ENCODE measurements at regions not wholly inside any gene's neighbourhood (a gene's known extent, or its start where the extent isn't known, plus 50 kb on each side); places are given as distances from the start of the nearest gene placed in this dataset.

DNA sequence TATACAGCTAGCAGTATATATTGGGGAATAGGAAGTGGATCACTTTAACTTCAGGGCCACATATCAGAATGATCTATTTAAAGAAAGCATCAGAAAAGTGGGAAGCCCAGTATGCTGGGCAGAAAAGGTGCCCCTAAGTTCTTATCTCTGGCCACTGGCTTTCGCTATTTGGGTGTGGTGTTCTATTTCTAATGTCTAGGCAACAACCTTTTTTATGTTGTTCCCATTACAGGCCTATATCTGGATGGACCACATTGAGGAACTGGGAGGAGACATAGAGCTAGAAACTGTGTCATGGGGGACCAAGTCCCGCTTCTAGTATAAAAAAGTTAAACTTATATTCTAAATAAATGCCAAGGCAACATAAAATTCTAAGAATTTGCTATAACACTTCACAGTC, 935.6 kb downstream of the PDHA2 start:
- ChIA-PET RAD21 (ENCODE audit: low non-redundant PET in 1 of 2, low total read pairs in 2 of 2, uncharacterized antibody in 2 of 2, unreplicated experiment in 2 of 2) (no interaction called here), POLR2A (no interaction called here), CTCF (no interaction called here)
- H3K9me2 ChIP-seq (ENCODE audit: insufficient read depth), result no peaks in the 10 kb centered on the region
- intact Hi-C loops (cut with micrococcal nuclease), result no loop called here
- TF ChIP-seq ELF1 (IDR thresholded peaks at IDR 0.05; ENCODE audit: borderline replicate concordance, low read depth) (no peak), RAD21 (IDR thresholded peaks at IDR 0.05; ENCODE audit: low read depth) (no peak), ZFX (IDR thresholded peaks at IDR 0.05) (no peak), CBX3 (IDR thresholded peaks at IDR 0.05; ENCODE audit: low read depth) (no peak), YY1 (IDR thresholded peaks at IDR 0.05; ENCODE audit: extremely low read depth, insufficient replicate concordance, low read depth, low read length) (no peak), POLR2AphosphoS5 (IDR thresholded peaks at IDR 0.05; ENCODE audit: low read depth, low read length) (no peak)
- H3K4me3 ChIP-seq (replicated peaks in 1 of 2; ENCODE audit: low read depth in 1 of 2, low read length in 2 of 2), result no peak overlapping the region
- no peaks in the 10 kb centered on the region for H4K20me1 ChIP-seq (ENCODE audit: insufficient read depth)
- no peaks in the 10 kb centered on the region for H3K79me2 ChIP-seq (ENCODE audit: insufficient read depth, low read length)
- ATAC-seq, result no peak
- no peaks in the 10 kb centered on the region for H3K9me3 ChIP-seq (ENCODE audit: control insufficient read depth in 1 of 2, insufficient read depth in 1 of 2, low read depth in 1 of 2, low read length in 2 of 2)
- DNase-seq (ENCODE audit: low read depth, low spot score), result no peak
- H3K27ac ChIP-seq (ENCODE audit: low read depth, low read length), result no peak overlapping the region
- H3K27me3 ChIP-seq (ENCODE audit: insufficient read depth, low read length), result no peaks in the 10 kb centered on the region
- H3K9ac ChIP-seq (ENCODE audit: low read length), result no peak overlapping the region
- H3K36me3 ChIP-seq (ENCODE audit: control insufficient read depth in 1 of 2, insufficient read depth in 2 of 2, low read length in 2 of 2), result no peaks in the 10 kb centered on the region
- H2AFZ ChIP-seq (ENCODE audit: low read depth, low read length, poor library complexity, severe bottlenecking), result no peak overlapping the region
- no peak overlapping the region for H3K4me2 ChIP-seq (ENCODE audit: low read length)
- BruUV-seq (replicated peaks), result no TSS peak
- H3K4me1 ChIP-seq (ENCODE audit: control insufficient read depth in 1 of 2, insufficient read depth in 2 of 2, low read length in 2 of 2), result no peaks in the 10 kb centered on the region

DNA sequence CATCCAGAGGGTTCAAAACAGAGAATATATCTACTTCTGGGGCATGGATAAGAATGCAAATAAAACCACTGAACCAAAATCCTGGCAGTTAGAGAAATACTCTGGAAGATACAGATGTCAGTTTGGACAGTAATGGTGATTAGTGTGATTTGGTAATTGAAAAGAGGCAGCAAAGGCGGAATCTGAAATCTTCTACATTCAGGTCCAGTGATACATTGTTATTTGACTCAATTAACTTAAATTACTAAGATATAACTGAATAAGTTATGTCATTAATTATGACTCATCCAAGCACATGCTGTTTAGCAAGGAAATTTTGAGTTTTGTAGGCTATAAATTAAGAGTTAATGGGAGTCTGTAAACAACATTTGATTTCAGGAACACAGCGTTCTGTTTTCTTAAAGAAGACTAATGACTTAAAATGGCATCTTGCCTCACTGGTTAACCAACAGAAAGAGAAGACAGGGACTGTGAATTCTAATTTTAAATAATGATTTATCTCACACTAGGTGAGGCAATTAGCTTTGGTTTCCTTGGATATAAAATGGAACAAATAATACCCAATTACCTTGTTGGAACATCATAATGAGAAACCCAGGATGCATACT, 937.1 kb downstream of the PDHA2 start:
- ATAC-seq, result no peak
- POLR2A ChIA-PET, result no interaction called here
- H3K27me3 ChIP-seq (ENCODE audit: insufficient read depth, low read length), result no peaks in the 10 kb centered on the region
- no peaks in the 10 kb centered on the region for H3K9me2 ChIP-seq (ENCODE audit: insufficient read depth)
- intact Hi-C loops (cut with micrococcal nuclease), result no loop called here
- H3K4me1 ChIP-seq (ENCODE audit: control insufficient read depth in 1 of 2, insufficient read depth in 2 of 2, low read length in 2 of 2), result no peaks in the 10 kb centered on the region
- no peak overlapping the region for H3K27ac ChIP-seq (ENCODE audit: low read depth, low read length)
- no peak overlapping the region for H3K4me2 ChIP-seq (ENCODE audit: low read length)
- H3K79me2 ChIP-seq (ENCODE audit: insufficient read depth, low read length), result no peaks in the 10 kb centered on the region
- no peaks in the 10 kb centered on the region for H3K9me3 ChIP-seq (ENCODE audit: control insufficient read depth in 1 of 2, insufficient read depth in 1 of 2, low read depth in 1 of 2, low read length in 2 of 2)
- no peaks in the 10 kb centered on the region for H3K36me3 ChIP-seq (ENCODE audit: control insufficient read depth in 1 of 2, insufficient read depth in 2 of 2, low read length in 2 of 2)
- RAD21 ChIA-PET (ENCODE audit: low non-redundant PET in 1 of 2, low total read pairs in 2 of 2, uncharacterized antibody in 2 of 2, unreplicated experiment in 2 of 2), result no interaction called here
- no peak overlapping the region for H3K9ac ChIP-seq (ENCODE audit: low read length)
- H3K4me3 ChIP-seq (replicated peaks in 1 of 2; ENCODE audit: low read depth in 1 of 2, low read length in 2 of 2), result no peak overlapping the region
- CTCF ChIA-PET, result no interaction called here
- no peak for DNase-seq (ENCODE audit: low read depth, low spot score)
- TF ChIP-seq, protein P1, sequence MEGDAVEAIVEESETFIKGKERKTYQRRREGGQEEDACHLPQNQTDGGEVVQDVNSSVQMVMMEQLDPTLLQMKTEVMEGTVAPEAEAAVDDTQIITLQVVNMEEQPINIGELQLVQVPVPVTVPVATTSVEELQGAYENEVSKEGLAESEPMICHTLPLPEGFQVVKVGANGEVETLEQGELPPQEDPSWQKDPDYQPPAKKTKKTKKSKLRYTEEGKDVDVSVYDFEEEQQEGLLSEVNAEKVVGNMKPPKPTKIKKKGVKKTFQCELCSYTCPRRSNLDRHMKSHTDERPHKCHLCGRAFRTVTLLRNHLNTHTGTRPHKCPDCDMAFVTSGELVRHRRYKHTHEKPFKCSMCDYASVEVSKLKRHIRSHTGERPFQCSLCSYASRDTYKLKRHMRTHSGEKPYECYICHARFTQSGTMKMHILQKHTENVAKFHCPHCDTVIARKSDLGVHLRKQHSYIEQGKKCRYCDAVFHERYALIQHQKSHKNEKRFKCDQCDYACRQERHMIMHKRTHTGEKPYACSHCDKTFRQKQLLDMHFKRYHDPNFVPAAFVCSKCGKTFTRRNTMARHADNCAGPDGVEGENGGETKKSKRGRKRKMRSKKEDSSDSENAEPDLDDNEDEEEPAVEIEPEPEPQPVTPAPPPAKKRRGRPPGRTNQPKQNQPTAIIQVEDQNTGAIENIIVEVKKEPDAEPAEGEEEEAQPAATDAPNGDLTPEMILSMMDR (IDR thresholded peaks at IDR 0.05 in 2 of 3, conservative IDR thresholded peaks at IDR 0.05 in 1 of 3; ENCODE audit: borderline replicate concordance in 1 of 3, insufficient read depth in 1 of 3, low read depth in 2 of 3, low read length in 2 of 3), result no peak
- TF ChIP-seq, protein P2, sequence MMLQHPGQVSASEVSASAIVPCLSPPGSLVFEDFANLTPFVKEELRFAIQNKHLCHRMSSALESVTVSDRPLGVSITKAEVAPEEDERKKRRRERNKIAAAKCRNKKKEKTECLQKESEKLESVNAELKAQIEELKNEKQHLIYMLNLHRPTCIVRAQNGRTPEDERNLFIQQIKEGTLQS (IDR thresholded peaks at IDR 0.05), result no peak
- no peak for TF ChIP-seq EGR1 (IDR thresholded peaks at IDR 0.05; ENCODE audit: low read depth)
- H2AFZ ChIP-seq (ENCODE audit: low read depth, low read length, poor library complexity, severe bottlenecking), result no peak overlapping the region
- H4K20me1 ChIP-seq (ENCODE audit: insufficient read depth), result no peaks in the 10 kb centered on the region
- no TSS peak for BruUV-seq (replicated peaks)
